ENCODE measurements at regions not wholly inside any gene's neighbourhood (a gene's known extent, or its start where the extent isn't known, plus 50 kb on each side); places are given as distances from the start of the nearest gene placed in this dataset.

GRCh38 chr17:6334386-6334785 lies 100.5 kb downstream of the AIPL1 start:
- ChIA-PET POLR2A (no interaction called here), CTCF (no interaction called here)

GRCh38 chr17:6330936-6331335 lies 104.0 kb downstream of the AIPL1 start:
- no peak overlapping the region for H3K4me3 ChIP-seq (ENCODE audit: low read depth, low read length)
- TF ChIP-seq ZNF16 (tag by site-specific recombination; IDR thresholded peaks at IDR 0.05; ENCODE audit: low read depth) (no peak), HOXC10 (CRISPR knock-in tag; IDR thresholded peaks at IDR 0.05) (no peak), SP3 (tag by site-specific recombination; IDR thresholded peaks at IDR 0.05) (no peak), ZSCAN5A (tag by site-specific recombination; IDR thresholded peaks at IDR 0.05) (no peak), ZNF132 (tag by site-specific recombination; IDR thresholded peaks at IDR 0.05; ENCODE audit: borderline replicate concordance) (no peak), BCL11B (tag by site-specific recombination; IDR thresholded peaks at IDR 0.05; ENCODE audit: low read depth) (no peak), ZNF391 (tag by site-specific recombination; IDR thresholded peaks at IDR 0.05; ENCODE audit: borderline replicate concordance, low read depth) (no peak), KLF10 (tag by site-specific recombination; IDR thresholded peaks at IDR 0.05) (no peak), ZNF548 (tag by site-specific recombination; IDR thresholded peaks at IDR 0.05) (no peak), ZNF335 (tag by site-specific recombination; conservative IDR thresholded peaks at IDR 0.05) (no peak), ZFP37 (tag by site-specific recombination; IDR thresholded peaks at IDR 0.05) (no peak), KLF16 (tag by site-specific recombination; IDR thresholded peaks at IDR 0.05) (no peak), ZNF623 (tag by site-specific recombination; IDR thresholded peaks at IDR 0.05) (no peak), ZIC2 (tag by site-specific recombination; IDR thresholded peaks at IDR 0.05) (no peak), ZNF704 (tag by site-specific recombination; IDR thresholded peaks at IDR 0.05) (no peak)
- POLR2A ChIA-PET = no interaction called here
- no peaks in the 10 kb centered on the region for H3K4me1 ChIP-seq (ENCODE audit: control insufficient read depth, insufficient read depth, low read length)
- CTCF ChIA-PET = no interaction called here
- no peaks in the 10 kb centered on the region for H3K36me3 ChIP-seq (ENCODE audit: control insufficient read depth in 2 of 2, insufficient read depth in 1 of 2, low read length in 2 of 2)
- no peaks in the 10 kb centered on the region for H3K9me3 ChIP-seq (ENCODE audit: control insufficient read depth, insufficient read depth, low read depth, low read length)
- H3K27ac ChIP-seq (ENCODE audit: extremely low read depth, low read depth, low read length) = no peak overlapping the region

More at GRCh38 chr17:6334386-6334785, 100.5 kb downstream of the AIPL1 start:
- Histone ChIP-seq H3K27ac (ENCODE audit: extremely low read depth, low read depth, low read length) (no peak overlapping the region), H3K4me1 (ENCODE audit: control insufficient read depth, insufficient read depth, low read length) (no peaks in the 10 kb centered on the region), H3K4me3 (ENCODE audit: low read depth, low read length) (no peak overlapping the region), H3K36me3 (ENCODE audit: control insufficient read depth in 2 of 2, insufficient read depth in 1 of 2, low read length in 2 of 2) (no peaks in the 10 kb centered on the region), H3K9me3 (ENCODE audit: control insufficient read depth, insufficient read depth, low read depth, low read length) (no peaks in the 10 kb centered on the region)
- no peak for TF ChIP-seq ZNF10 (tag by site-specific recombination; IDR thresholded peaks at IDR 0.05)
- no peak for TF ChIP-seq KLF17 (tag by site-specific recombination; IDR thresholded peaks at IDR 0.05)
- no peak for TF ChIP-seq EGR2 (tag by site-specific recombination; IDR thresholded peaks at IDR 0.05; ENCODE audit: low read depth)
- TF ChIP-seq ZNF112 (tag by site-specific recombination; IDR thresholded peaks at IDR 0.05) = no peak

- Histone ChIP-seq H3K9me3 (ENCODE audit: control insufficient read depth, insufficient read depth, low read depth, low read length) (no peaks in the 10 kb centered on the region), H3K4me3 (ENCODE audit: low read depth, low read length) (no peak overlapping the region), H3K4me1 (ENCODE audit: control insufficient read depth, insufficient read depth, low read length) (no peaks in the 10 kb centered on the region), H3K27ac (ENCODE audit: extremely low read depth, low read depth, low read length) (no peak overlapping the region), H3K36me3 (ENCODE audit: control insufficient read depth in 2 of 2, insufficient read depth in 1 of 2, low read length in 2 of 2) (no peaks in the 10 kb centered on the region)
- ChIA-PET POLR2A (no interaction called here), CTCF (interaction anchor here (0.6 kb wide), 1 partner anchor 489 kb away, joined by 5 read pairs; no protein-coding TSS in a partner anchor)
- TF ChIP-seq KLF7 (tag by site-specific recombination; IDR thresholded peaks at IDR 0.05; ENCODE audit: borderline replicate concordance) = no peak
- no peak for TF ChIP-seq ZNF391 (tag by site-specific recombination; IDR thresholded peaks at IDR 0.05; ENCODE audit: borderline replicate concordance, low read depth)
- TF ChIP-seq ZBTB11 (tag by site-specific recombination; conservative IDR thresholded peaks at IDR 0.05; ENCODE audit: low read depth) = no peak
- TF ChIP-seq REPIN1 (tag by site-specific recombination; IDR thresholded peaks at IDR 0.05; ENCODE audit: low read depth) = no peak
- no peak for TF ChIP-seq ZNF529 (tag by site-specific recombination; IDR thresholded peaks at IDR 0.05; ENCODE audit: insufficient replicate concordance)
- no peak for TF ChIP-seq SETDB1 (IDR thresholded peaks at IDR 0.05; ENCODE audit: insufficient read length, low read length)
- no peak for TF ChIP-seq ZNF501 (tag by site-specific recombination; IDR thresholded peaks at IDR 0.05)
- no peak for TF ChIP-seq ZNF521 (tag by site-specific recombination; IDR thresholded peaks at IDR 0.05)
Observed at GRCh38 chr17:6328279-6328678, 106.6 kb downstream of the AIPL1 start.
